DMS79 treated with DMSO at 0.1 percent for 48 hours (cell line): ENCODE measurements at regions not wholly inside any gene's neighbourhood (a gene's known extent, or its start where the extent isn't known, plus 50 kb on each side); places are given as distances from the start of the nearest gene placed in this dataset.

Experiments
- DNase-seq: peaks from one replicate; lab custom pipeline; 2025; lab: John Stamatoyannopoulos, UW

- no peak for DNase-seq
Observed at GRCh38 chr5:68379275-68380036, 163.9 kb downstream of the PIK3R1 start.

- DNase-seq = no peak
Observed at GRCh38 chr5:68380078-68380477, 164.5 kb downstream of the PIK3R1 start.

- DNase-seq = no peak
Observed at GRCh38 chr5:68381060-68381459, 165.5 kb downstream of the PIK3R1 start.

GRCh38 chr5:68381909-68382308 lies 166.4 kb downstream of the PIK3R1 start:
- no peak for DNase-seq

GRCh38 chr5:68382640-68383039 lies 167.1 kb downstream of the PIK3R1 start:
- DNase-seq = no peak

GRCh38 chr5:68383888-68384310 lies 168.3 kb downstream of the PIK3R1 start:
- DNase-seq = no peak

- DNase-seq = no peak
Observed at GRCh38 chr5:68384936-68385594, 169.5 kb downstream of the PIK3R1 start.

- no peak for DNase-seq
Observed at GRCh38 chr5:68385936-68386335, 170.4 kb downstream of the PIK3R1 start.

GRCh38 chr5:68387074-68387796 lies 171.7 kb downstream of the PIK3R1 start:
- no peak for DNase-seq

- DNase-seq = no peak
Observed at GRCh38 chr5:68389618-68390017, 174.1 kb downstream of the PIK3R1 start.

GRCh38 chr5:68392617-68393016 lies 177.1 kb downstream of the PIK3R1 start:
- DNase-seq = no peak

- no peak for DNase-seq
Observed at GRCh38 chr5:68395302-68395701, 179.7 kb downstream of the PIK3R1 start.

GRCh38 chr5:68395926-68396511 lies 180.5 kb downstream of the PIK3R1 start:
- DNase-seq = no peak

- no peak for DNase-seq
Observed at GRCh38 chr5:68396722-68397121, 181.2 kb downstream of the PIK3R1 start.

GRCh38 chr5:68398146-68398812 lies 182.7 kb downstream of the PIK3R1 start:
- DNase-seq = no peak

GRCh38 chr5:68403301-68403700 lies 187.7 kb downstream of the PIK3R1 start:
- no peak for DNase-seq

- DNase-seq = no peak
Observed at GRCh38 chr5:68404246-68404645, 188.7 kb downstream of the PIK3R1 start.

GRCh38 chr5:68405026-68405684 lies 189.6 kb downstream of the PIK3R1 start:
- no peak for DNase-seq

- DNase-seq = no peak
Observed at GRCh38 chr5:68405784-68406743, 190.5 kb downstream of the PIK3R1 start.

- DNase-seq = no peak
Observed at GRCh38 chr5:68406767-68407241, 191.2 kb downstream of the PIK3R1 start.
